ENCODE measurements at regions not wholly inside any gene's neighbourhood (a gene's known extent, or its start where the extent isn't known, plus 50 kb on each side); places are given as distances from the start of the nearest gene placed in this dataset.
"Not testable (repeated sequence)": the region's sequence is repeated elsewhere in the genome, so short reads cannot be mapped to it uniquely, and the experiment has no call there.

DNA sequence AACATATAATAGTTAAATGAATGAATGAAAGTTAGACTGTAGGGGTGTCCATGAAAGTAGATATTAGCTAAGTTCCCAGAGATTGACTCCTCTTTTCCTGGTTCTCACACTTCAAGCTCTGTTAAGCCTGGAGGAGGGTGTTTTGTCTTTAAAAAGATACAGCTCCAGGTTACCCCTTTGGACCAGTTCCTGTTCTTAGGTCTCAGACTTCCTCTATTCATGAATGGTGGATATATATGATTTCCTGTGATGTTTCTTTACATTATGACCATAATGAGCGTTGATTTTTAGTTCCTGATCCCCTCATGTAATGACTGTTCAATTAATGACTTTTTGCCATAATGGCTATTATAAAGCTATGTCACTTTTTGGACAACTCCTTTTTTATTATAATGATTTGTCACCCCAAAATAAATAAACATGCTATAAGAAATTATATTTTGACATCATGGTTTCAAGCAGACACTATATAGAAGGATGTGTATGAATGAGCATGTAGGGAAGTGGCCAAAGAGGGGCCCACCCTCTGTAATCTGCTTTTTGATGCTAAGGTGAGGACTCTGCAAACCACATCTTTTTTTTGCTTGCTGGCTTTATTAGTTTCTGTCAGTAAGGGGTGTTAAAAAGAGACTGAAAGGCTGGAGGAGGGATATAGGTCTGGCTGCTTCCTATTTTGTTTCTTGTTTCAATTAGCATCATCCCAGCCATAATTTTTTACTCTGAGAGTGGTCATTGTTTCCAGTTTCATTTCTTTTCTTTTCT lies 115.2 kb downstream of the FAM72B start:
- not testable (repeated sequence) for H3K9me3 Mint-ChIP-seq; H3K27me3 Mint-ChIP-seq; H3K27ac Mint-ChIP-seq; H3K4me3 Mint-ChIP-seq; H3K36me3 Mint-ChIP-seq (ENCODE audit: low read depth); H3K4me1 Mint-ChIP-seq (ENCODE audit: low read depth)

- H3K36me3 Mint-ChIP-seq (ENCODE audit: low read depth); H3K9me3 Mint-ChIP-seq; H3K27me3 Mint-ChIP-seq; H3K4me3 Mint-ChIP-seq; H3K27ac Mint-ChIP-seq: not testable (repeated sequence)
- peaks cover 12% of the 10 kb centered on the region for H3K4me1 Mint-ChIP-seq (ENCODE audit: low read depth)
These were observed 110.3 kb downstream of the FAM72B start for GRCh38 chr1:121073852-121074251.

DNA sequence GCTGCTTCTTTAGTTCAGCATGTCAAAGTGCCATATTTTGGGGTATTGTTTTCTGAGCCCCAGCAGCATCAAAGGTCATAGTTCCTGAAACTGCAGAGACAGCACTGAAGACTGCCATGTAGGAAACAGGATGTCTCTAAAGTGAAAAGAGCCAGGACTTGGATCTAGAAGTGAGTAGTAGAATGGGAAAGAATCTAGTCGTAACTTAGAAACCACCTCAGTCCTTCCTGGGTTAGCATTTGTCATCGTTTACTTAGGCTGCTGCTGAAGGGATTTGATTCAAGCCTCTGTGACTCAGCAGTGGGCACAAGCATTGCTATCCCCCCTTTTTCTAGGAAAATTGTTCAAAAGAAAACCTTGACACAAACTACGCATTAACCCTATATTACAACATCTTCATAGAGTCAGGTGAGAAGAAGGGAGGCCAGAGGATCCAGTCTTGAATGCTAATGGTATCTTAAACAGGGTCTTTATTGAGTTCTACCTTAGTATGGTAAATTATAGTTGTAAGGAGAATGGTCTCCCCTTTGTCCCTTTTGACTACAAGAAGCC lies 108.8 kb downstream of the FAM72B start:
- peaks cover 22% of the 10 kb centered on the region for H3K4me1 Mint-ChIP-seq (ENCODE audit: low read depth)
- H3K4me3 Mint-ChIP-seq; H3K27ac Mint-ChIP-seq; H3K36me3 Mint-ChIP-seq (ENCODE audit: low read depth); H3K9me3 Mint-ChIP-seq; H3K27me3 Mint-ChIP-seq: not testable (repeated sequence)

GRCh38 chr1:121076674-121077073 lies 107.5 kb downstream of the FAM72B start:
- H3K36me3 Mint-ChIP-seq (ENCODE audit: low read depth); H3K4me3 Mint-ChIP-seq; H3K27me3 Mint-ChIP-seq; H3K9me3 Mint-ChIP-seq: not testable (repeated sequence)
- H3K27ac Mint-ChIP-seq = peak overlapping the region; percentile 84
- peaks cover 32% of the 10 kb centered on the region for H3K4me1 Mint-ChIP-seq (ENCODE audit: low read depth)

GRCh38 chr1:121079655-121080054 lies 104.5 kb downstream of the FAM72B start:
- H3K4me3 Mint-ChIP-seq = peak overlapping the region; percentile 49
- not testable (repeated sequence) for H3K27me3 Mint-ChIP-seq; H3K36me3 Mint-ChIP-seq (ENCODE audit: low read depth); H3K9me3 Mint-ChIP-seq; H3K27ac Mint-ChIP-seq
- H3K4me1 Mint-ChIP-seq (ENCODE audit: low read depth) = peaks cover 26% of the 10 kb centered on the region

- H3K36me3 Mint-ChIP-seq (ENCODE audit: low read depth); H3K27me3 Mint-ChIP-seq; H3K9me3 Mint-ChIP-seq: not testable (repeated sequence)
- peak overlapping the region; percentile 52 for H3K27ac Mint-ChIP-seq
- H3K4me1 Mint-ChIP-seq (ENCODE audit: low read depth) = peaks cover 26% of the 10 kb centered on the region
- peak overlapping the region; percentile 49 for H3K4me3 Mint-ChIP-seq
These were observed 103.8 kb downstream of the FAM72B start for GRCh38 chr1:121080197-121080903.

- peak overlapping the region; percentile 32 for H3K4me3 Mint-ChIP-seq
- peak overlapping the region; percentile 36 for H3K27ac Mint-ChIP-seq
- not testable (repeated sequence) for H3K9me3 Mint-ChIP-seq; H3K27me3 Mint-ChIP-seq; H3K36me3 Mint-ChIP-seq (ENCODE audit: low read depth)
- peaks cover 27% of the 10 kb centered on the region for H3K4me1 Mint-ChIP-seq (ENCODE audit: low read depth)
These were observed 103.3 kb downstream of the FAM72B start for GRCh38 chr1:121080904-121081264.

DNA sequence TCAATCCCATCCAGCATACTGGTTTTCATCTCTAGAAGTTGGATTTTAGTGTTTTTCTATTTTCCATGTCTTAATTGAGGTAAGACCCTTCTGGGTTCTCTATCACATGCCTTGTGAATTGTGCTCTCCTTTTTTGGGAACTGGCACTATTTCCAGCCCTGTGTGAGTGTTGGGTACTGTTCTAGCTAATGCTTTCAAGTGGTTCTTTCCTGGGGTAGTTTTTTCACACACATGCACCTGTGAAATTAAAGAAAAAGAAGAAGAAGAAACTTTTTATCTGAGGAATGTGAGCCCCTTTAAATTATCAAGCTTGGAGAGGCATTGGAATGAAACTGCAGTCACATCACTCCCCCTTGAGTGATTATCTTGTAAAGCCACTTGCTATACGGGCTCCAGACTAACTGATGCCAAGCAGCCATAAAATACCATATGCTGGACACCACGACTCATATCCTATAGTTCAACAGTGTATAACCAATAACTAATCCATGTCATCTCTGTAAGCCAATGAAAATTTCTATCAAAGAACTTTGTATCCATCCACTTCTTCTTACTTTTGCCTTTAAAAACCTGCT lies 102.4 kb downstream of the FAM72B start:
- H3K4me3 Mint-ChIP-seq, H3K9me3 Mint-ChIP-seq: not testable (repeated sequence)
- H3K27ac Mint-ChIP-seq = peak overlapping the region; percentile 72

GRCh38 chr1:121082995-121083394 lies 101.1 kb downstream of the FAM72B start:
- H3K4me1 Mint-ChIP-seq (ENCODE audit: low read depth) = peaks cover 28% of the 10 kb centered on the region
- not testable (repeated sequence) for H3K4me3 Mint-ChIP-seq; H3K36me3 Mint-ChIP-seq (ENCODE audit: low read depth); H3K27ac Mint-ChIP-seq; H3K9me3 Mint-ChIP-seq; H3K27me3 Mint-ChIP-seq

More for the DNA sequence above, 102.4 kb downstream of the FAM72B start:
- H3K4me1 Mint-ChIP-seq (ENCODE audit: low read depth) = peaks cover 25% of the 10 kb centered on the region
- H3K36me3 Mint-ChIP-seq (ENCODE audit: low read depth); H3K27me3 Mint-ChIP-seq: not testable (repeated sequence)

DNA sequence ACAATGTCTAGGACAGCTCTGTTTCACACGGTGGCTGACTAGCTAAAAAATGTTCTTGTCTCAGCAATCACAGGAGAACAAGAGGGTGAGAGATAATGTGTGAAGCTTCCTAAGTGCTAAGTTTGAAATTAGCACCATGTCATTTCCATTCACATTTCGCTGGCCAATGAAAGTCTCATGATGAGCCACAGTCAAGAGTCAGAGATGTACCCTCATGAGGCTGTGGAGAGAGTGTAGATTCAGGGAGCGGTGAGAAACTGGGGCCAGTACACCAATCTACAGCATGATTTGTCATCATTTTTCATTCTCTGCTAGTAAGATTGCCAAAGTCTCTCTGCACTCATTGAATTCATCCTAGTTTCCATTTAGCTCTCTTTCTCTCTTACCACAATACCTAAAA lies 97.9 kb downstream of the FAM72B start:
- not testable (repeated sequence) for H3K36me3 Mint-ChIP-seq (ENCODE audit: low read depth); H3K4me3 Mint-ChIP-seq; H3K27me3 Mint-ChIP-seq; H3K9me3 Mint-ChIP-seq; H3K27ac Mint-ChIP-seq
- peaks cover 12% of the 10 kb centered on the region for H3K4me1 Mint-ChIP-seq (ENCODE audit: low read depth)

- not testable (repeated sequence) for H3K4me3 Mint-ChIP-seq
These were observed 96.9 kb downstream of the FAM72B start for GRCh38 chr1:121087221-121087620.

GRCh38 chr1:121088568-121088967 lies 95.6 kb downstream of the FAM72B start:
- H3K4me3 Mint-ChIP-seq = not testable (repeated sequence)

More at GRCh38 chr1:121087221-121087620, 96.9 kb downstream of the FAM72B start:
- H3K36me3 Mint-ChIP-seq (ENCODE audit: low read depth); H3K27ac Mint-ChIP-seq; H3K4me1 Mint-ChIP-seq (ENCODE audit: low read depth); H3K9me3 Mint-ChIP-seq; H3K27me3 Mint-ChIP-seq: not testable (repeated sequence)

DNA sequence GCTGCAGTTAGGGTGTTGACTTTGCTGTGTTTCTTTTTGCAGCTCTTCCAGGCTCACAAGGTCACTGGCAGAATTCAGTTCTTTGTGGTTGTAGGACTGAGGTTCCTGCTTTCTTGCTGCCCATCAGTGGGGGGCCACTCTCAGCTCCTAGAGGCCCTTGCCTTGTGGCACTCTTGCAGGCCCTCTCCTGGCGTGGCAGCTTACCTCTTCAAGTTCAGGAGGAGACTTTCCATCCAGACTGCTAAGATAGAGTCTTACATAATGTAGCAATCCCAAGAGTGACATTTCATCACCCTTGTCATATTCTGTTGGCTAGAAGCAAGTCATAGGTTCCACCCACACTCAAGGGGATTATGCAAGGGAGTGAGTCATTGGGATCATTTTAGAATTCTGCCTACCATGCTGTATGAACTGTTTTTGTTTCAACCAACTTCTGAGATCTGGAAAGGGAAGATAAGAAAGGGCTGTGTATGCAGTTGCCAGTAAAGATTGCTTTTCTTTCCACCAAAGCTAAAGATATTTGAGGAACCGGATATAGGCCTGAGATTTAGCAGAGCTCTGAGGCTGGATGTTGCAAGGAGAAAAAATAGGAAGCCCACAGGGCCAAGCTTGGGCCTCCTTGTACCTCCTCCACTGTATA lies 91.7 kb downstream of the FAM72B start:
- H3K36me3 Mint-ChIP-seq (ENCODE audit: low read depth); H3K4me3 Mint-ChIP-seq; H3K27ac Mint-ChIP-seq; H3K4me1 Mint-ChIP-seq (ENCODE audit: low read depth); H3K27me3 Mint-ChIP-seq; H3K9me3 Mint-ChIP-seq: not testable (repeated sequence)

More at GRCh38 chr1:121088568-121088967, 95.6 kb downstream of the FAM72B start:
- not testable (repeated sequence) for H3K36me3 Mint-ChIP-seq (ENCODE audit: low read depth); H3K4me1 Mint-ChIP-seq (ENCODE audit: low read depth); H3K9me3 Mint-ChIP-seq; H3K27ac Mint-ChIP-seq; H3K27me3 Mint-ChIP-seq

DNA sequence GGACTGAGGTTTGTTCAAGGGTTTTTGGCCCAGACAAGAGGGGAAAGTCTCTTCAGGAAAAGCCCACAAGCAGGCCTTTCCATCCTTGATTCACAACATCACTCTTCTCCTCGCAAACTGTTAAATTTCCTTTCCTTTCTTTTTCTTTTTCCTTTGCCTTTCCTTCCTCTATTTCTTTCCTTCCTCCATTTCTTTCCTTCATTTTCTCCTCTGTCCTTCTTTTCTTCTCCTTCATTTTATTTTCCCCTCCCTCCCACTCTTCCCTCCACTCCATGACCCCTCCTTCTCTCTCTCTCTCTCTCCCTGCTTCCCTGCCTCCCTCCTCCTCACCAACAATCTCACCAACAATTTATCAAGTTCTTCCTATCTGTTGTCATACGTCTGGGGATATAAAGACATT lies 89.1 kb downstream of the FAM72B start:
- H3K36me3 Mint-ChIP-seq (ENCODE audit: low read depth); H3K4me1 Mint-ChIP-seq (ENCODE audit: low read depth); H3K27ac Mint-ChIP-seq; H3K27me3 Mint-ChIP-seq; H3K4me3 Mint-ChIP-seq; H3K9me3 Mint-ChIP-seq: not testable (repeated sequence)

DNA sequence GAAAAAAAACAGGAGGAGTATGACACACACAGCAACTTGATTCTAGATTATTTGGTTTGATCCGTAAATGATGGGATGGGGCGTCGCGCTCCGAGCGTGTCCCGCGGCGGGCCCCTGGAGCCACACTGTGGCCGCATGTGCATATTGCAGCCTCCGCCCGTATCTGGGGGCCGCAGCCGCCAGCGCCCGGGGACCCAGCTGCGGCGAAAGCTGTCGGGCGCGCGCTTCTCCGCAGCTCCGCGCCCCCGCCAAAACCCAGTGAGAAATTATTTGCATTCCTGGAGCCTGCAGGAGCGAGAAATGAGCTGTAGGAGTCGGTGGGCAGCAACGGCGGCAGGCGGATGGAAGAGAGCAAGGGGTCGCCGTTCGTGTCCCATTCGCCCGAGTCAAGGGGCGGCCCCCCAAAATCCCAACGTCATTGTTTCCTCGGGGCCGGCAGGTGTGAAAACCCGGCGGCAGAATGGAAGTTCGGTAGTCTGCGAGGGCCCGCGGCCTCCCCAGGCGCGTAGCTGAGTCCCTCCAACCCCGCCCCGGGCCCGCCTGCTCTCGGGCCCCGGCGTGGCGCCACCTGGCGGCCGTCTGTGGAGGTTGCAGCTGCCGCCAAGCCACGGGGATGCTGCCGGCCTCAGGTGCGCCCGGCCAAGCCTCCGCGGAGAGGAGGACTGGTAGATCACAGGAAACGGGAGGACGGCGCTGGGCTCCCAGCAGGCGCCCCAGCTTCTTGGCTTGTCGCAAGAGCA lies 86.8 kb downstream of the FAM72B start:
- H3K27me3 Mint-ChIP-seq; H3K4me1 Mint-ChIP-seq (ENCODE audit: low read depth); H3K9me3 Mint-ChIP-seq; H3K27ac Mint-ChIP-seq; H3K36me3 Mint-ChIP-seq (ENCODE audit: low read depth); H3K4me3 Mint-ChIP-seq: not testable (repeated sequence)
